ENCODE measurements at regions not wholly inside any gene's neighbourhood (a gene's known extent, or its start where the extent isn't known, plus 50 kb on each side); places are given as distances from the start of the nearest gene placed in this dataset.

- no peak for TF ChIP-seq CTCF (IDR thresholded peaks at IDR 0.05)
- TF ChIP-seq POLR2A (IDR thresholded peaks at IDR 0.05): no peak
Measured at GRCh38 chr16:86638642-86639041, 60.3 kb downstream of the FOXL1 start.

All from heart left ventricle (tissue), 13 donors.